ENCODE measurements at regions not wholly inside any gene's neighbourhood (a gene's known extent, or its start where the extent isn't known, plus 50 kb on each side); places are given as distances from the start of the nearest gene placed in this dataset.
"Not testable (repeated sequence)": the region's sequence is repeated elsewhere in the genome, so short reads cannot be mapped to it uniquely, and the experiment has no call there.

GRCh38 chr4:73329300-73329699 lies 70.7 kb upstream of the ANKRD17 start:
- no peak overlapping the region for H2AFZ ChIP-seq
- H3K9me2 ChIP-seq (replicated peaks; ENCODE audit: insufficient read depth): no peaks in the 10 kb centered on the region
- H3K79me2 ChIP-seq: no peaks in the 10 kb centered on the region
- no peaks in the 10 kb centered on the region for H3K4me1 ChIP-seq (ENCODE audit: insufficient read depth)
- no peak overlapping the region for H3K27ac ChIP-seq
- no peaks in the 10 kb centered on the region for H4K20me1 ChIP-seq (ENCODE audit: insufficient read depth, poor library complexity, severe bottlenecking)
- 92% methylated on average over 4 of the region's 4 CpGs for WGBS (ENCODE audit: low lambda C conversion rate, missing lambda C conversion rate)
- H3K36me3 ChIP-seq (replicated peaks; ENCODE audit: insufficient read depth, low read depth): no peaks in the 10 kb centered on the region
- H3K4me2 ChIP-seq: no peak overlapping the region
- TF ChIP-seq EZH2 (IDR thresholded peaks at IDR 0.05; ENCODE audit: borderline replicate concordance) (no peak), EZH2phosphoT487 (IDR thresholded peaks at IDR 0.05; ENCODE audit: low read depth, severe bottlenecking, unreplicated experiment) (no peak), CTCF (IDR thresholded peaks at IDR 0.05; ENCODE audit: poor library complexity) (no peak)
- DNase-seq (ENCODE audit: low spot score): no peak
- no peak overlapping the region for H3K4me3 ChIP-seq
- H3K27me3 ChIP-seq: no peaks in the 10 kb centered on the region
- H3K9me3 ChIP-seq (ENCODE audit: low read depth): no peaks in the 10 kb centered on the region

GRCh38 chr4:73325776-73326175 lies 67.2 kb upstream of the ANKRD17 start:
- not testable (repeated sequence) for H3K4me3 ChIP-seq; H3K9me2 ChIP-seq (replicated peaks; ENCODE audit: insufficient read depth); H3K4me2 ChIP-seq; H3K4me1 ChIP-seq (ENCODE audit: insufficient read depth); H3K36me3 ChIP-seq (replicated peaks; ENCODE audit: insufficient read depth, low read depth); DNase-seq (ENCODE audit: low spot score); H2AFZ ChIP-seq; H3K27ac ChIP-seq; H3K27me3 ChIP-seq; H4K20me1 ChIP-seq (ENCODE audit: insufficient read depth, poor library complexity, severe bottlenecking); H3K9me3 ChIP-seq (ENCODE audit: low read depth); H3K79me2 ChIP-seq
- WGBS (ENCODE audit: low lambda C conversion rate, missing lambda C conversion rate): 91% methylated on average over 5 of the region's 5 CpGs

GRCh38 chr4:73317092-73317491 lies 58.5 kb upstream of the ANKRD17 start:
- Histone ChIP-seq H3K4me2 (no peak overlapping the region), H4K20me1 (ENCODE audit: insufficient read depth, poor library complexity, severe bottlenecking) (no peaks in the 10 kb centered on the region), H3K9me3 (ENCODE audit: low read depth) (no peaks in the 10 kb centered on the region), H3K9me2 (replicated peaks; ENCODE audit: insufficient read depth) (no peaks in the 10 kb centered on the region), H3K27ac (no peak overlapping the region), H2AFZ (no peak overlapping the region), H3K27me3 (no peaks in the 10 kb centered on the region), H3K36me3 (replicated peaks; ENCODE audit: insufficient read depth, low read depth) (no peaks in the 10 kb centered on the region), H3K4me1 (ENCODE audit: insufficient read depth) (no peaks in the 10 kb centered on the region), H3K4me3 (no peak overlapping the region), H3K79me2 (no peaks in the 10 kb centered on the region)
- TF ChIP-seq EZH2phosphoT487 (IDR thresholded peaks at IDR 0.05; ENCODE audit: low read depth, severe bottlenecking, unreplicated experiment) (no peak), CTCF (IDR thresholded peaks at IDR 0.05; ENCODE audit: poor library complexity) (no peak), EZH2 (IDR thresholded peaks at IDR 0.05; ENCODE audit: borderline replicate concordance) (no peak)
- DNase-seq (ENCODE audit: low spot score): no peak
- 94% methylated on average over 1 of the region's 1 CpG for WGBS (ENCODE audit: low lambda C conversion rate, missing lambda C conversion rate)

GRCh38 chr4:73315091-73315490 lies 56.5 kb upstream of the ANKRD17 start:
- no peaks in the 10 kb centered on the region for H3K9me2 ChIP-seq (replicated peaks; ENCODE audit: insufficient read depth)
- no peaks in the 10 kb centered on the region for H3K27me3 ChIP-seq
- no peaks in the 10 kb centered on the region for H3K36me3 ChIP-seq (replicated peaks; ENCODE audit: insufficient read depth, low read depth)
- no peak overlapping the region for H2AFZ ChIP-seq
- no peak overlapping the region for H3K4me3 ChIP-seq
- 71% methylated on average over 2 of the region's 2 CpGs for WGBS (ENCODE audit: low lambda C conversion rate, missing lambda C conversion rate)
- H3K9me3 ChIP-seq (ENCODE audit: low read depth): no peaks in the 10 kb centered on the region
- H3K4me1 ChIP-seq (ENCODE audit: insufficient read depth): no peaks in the 10 kb centered on the region
- TF ChIP-seq EZH2phosphoT487 (IDR thresholded peaks at IDR 0.05; ENCODE audit: low read depth, severe bottlenecking, unreplicated experiment) (no peak), CTCF (IDR thresholded peaks at IDR 0.05; ENCODE audit: poor library complexity) (no peak)
- no peaks in the 10 kb centered on the region for H3K79me2 ChIP-seq
- H3K4me2 ChIP-seq: no peak overlapping the region
- no peaks in the 10 kb centered on the region for H4K20me1 ChIP-seq (ENCODE audit: insufficient read depth, poor library complexity, severe bottlenecking)
- no peak overlapping the region for H3K27ac ChIP-seq
- no peak for DNase-seq (ENCODE audit: low spot score)
